ENCODE measurements at regions not wholly inside any gene's neighbourhood (a gene's known extent, or its start where the extent isn't known, plus 50 kb on each side); places are given as distances from the start of the nearest gene placed in this dataset.

DNA sequence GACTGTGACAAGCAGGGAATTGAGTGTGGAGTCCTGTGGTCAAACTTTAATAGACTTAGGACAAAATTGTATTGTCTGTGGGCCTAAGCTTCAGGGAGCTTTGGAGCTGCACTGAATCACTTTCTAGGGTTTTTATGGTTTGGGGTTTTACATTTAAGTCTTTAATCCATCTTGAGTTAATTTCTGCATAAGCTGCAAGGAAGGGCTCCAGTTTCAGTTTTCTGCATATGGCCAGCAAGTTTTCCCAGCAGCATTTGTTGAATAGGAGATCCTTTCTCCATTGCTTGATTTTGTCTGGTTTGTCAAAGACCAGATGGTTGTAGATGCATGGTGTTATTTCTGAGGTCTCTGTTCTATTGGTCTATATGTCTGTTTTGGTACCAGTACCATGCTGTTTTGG lies 113.4 kb upstream of the NXT1 start:
- in situ Hi-C loops (cut with MboI; ENCODE audit: low sequenced_read_pairs) = no loop called here
- Histone ChIP-seq H3K36me3 (replicated peaks) (no peaks in the 10 kb centered on the region), H3K4me1 (no peaks in the 10 kb centered on the region), H3K9me3 (no peaks in the 10 kb centered on the region), H3K4me3 (no peak overlapping the region), H3K27me3 (ENCODE audit: low read depth) (no peaks in the 10 kb centered on the region)
- DNase-seq (ENCODE audit: low spot score in 2 of 2) = no peak

DNA sequence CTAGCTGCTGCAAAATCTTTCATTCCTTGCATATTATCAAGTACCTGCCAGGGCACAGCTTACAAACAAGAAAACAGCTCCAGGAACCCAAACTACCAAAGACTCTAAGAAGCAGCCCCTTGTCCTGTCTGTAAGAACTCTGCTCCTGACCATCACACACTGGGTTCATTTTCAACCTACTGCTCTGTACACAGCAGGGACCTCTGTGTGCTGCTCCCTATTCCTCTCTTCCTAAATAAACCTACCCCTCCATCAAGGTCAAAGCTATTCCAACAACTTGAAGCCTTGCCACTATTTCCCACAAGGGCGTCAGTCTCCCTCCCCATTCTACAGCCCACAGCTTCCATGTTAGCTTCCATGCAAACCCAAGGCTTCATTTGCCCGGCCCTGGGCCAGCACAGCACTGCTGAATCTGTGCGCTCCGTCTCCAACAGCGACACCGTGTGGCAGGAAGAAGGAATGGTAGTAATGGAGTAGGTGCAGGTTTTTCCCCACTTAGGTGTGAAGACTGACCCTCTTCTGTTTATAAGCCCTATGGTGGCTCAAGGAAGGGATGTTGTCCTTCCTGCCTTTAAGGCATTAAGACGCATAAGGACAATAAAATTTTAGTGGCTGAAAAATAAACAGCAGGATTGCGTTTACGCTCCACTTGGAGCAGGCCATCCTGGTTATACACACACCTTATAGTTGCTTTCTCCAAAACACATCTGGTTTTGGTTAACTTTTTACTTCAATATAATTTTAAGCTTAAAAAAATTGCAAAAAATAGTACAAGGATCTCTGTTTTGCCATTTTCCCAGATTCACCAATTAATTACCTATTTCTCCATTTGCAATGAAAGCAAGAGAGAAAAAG lies 115.2 kb upstream of the NXT1 start:
- H3K4me3 ChIP-seq = no peak overlapping the region
- no peaks in the 10 kb centered on the region for H3K36me3 ChIP-seq (replicated peaks)
- DNase-seq (ENCODE audit: low spot score in 2 of 2) = peak; percentile 5 to 66
- no peaks in the 10 kb centered on the region for H3K4me1 ChIP-seq
- in situ Hi-C loops (cut with MboI; ENCODE audit: low sequenced_read_pairs) = no loop called here
- H3K27me3 ChIP-seq (ENCODE audit: low read depth) = no peaks in the 10 kb centered on the region
- H3K9me3 ChIP-seq = no peaks in the 10 kb centered on the region

DNA sequence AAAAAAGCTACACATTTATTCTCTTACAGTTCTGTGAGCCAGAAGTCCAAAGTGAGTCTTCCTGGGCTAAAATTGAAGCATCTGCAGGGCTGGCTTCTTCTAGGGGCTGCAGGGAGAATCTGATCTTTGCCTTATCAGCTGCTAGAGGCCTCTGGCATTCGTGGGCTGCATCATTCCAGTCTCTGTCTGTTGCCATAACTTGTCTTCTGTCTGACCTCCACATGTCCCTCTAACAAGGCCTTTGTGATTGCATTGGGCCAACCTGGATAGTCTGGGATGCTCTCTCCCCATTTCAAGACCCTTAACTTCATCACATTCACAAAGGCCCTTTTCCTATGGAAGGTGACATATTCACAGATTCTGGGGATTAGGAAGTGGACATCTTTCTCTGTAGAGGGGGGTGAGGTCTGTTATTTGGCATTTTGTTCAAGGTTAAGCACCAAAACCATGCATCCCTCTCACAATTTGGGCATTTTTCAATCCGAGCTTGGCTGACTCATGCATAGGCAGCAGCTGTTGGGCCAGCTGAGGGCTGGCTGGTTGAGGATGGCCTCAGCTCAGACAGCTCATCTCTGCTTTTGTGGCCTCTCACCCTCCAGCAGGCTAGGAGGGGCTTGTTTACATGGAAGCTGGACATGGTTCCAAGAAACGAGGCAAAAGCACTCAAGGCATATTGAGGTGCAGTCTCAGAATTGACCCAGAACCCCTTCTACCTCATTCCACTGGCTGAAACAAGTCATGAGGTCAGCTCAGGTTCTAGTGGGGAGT lies 116.1 kb upstream of the NXT1 start:
- Histone ChIP-seq H3K4me1 (no peaks in the 10 kb centered on the region), H3K27me3 (ENCODE audit: low read depth) (no peaks in the 10 kb centered on the region), H3K36me3 (replicated peaks) (no peaks in the 10 kb centered on the region), H3K4me3 (no peak overlapping the region), H3K9me3 (no peaks in the 10 kb centered on the region)
- in situ Hi-C loops (cut with MboI; ENCODE audit: low sequenced_read_pairs) = no loop called here
- DNase-seq (ENCODE audit: low spot score in 2 of 2) = no peak

DNA sequence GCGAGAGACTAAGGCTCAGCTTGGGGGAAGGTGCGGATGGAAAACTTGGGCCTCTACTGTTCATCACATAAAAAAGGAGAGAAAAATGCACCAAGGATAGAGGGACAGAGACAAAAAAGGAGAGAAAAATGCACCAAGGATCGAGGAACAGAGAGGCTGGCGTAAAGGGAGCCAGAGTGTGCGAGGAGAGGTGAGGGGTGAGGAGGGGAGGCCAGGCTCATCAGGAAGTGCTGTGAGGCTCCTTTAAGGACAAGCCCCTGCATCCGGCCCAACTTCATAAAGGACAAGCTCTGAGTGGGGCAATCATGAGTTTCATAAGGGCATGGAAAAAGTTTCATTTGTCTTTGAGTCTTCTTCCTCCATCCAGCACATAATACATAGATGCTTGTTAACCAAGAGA lies 117.2 kb upstream of the NXT1 start:
- Histone ChIP-seq H3K36me3 (replicated peaks) (no peaks in the 10 kb centered on the region), H3K4me1 (no peaks in the 10 kb centered on the region), H3K9me3 (no peaks in the 10 kb centered on the region), H3K27me3 (ENCODE audit: low read depth) (no peaks in the 10 kb centered on the region), H3K4me3 (no peak overlapping the region)
- in situ Hi-C loops (cut with MboI; ENCODE audit: low sequenced_read_pairs) = no loop called here
- DNase-seq (ENCODE audit: low spot score in 2 of 2) = no peak

DNA sequence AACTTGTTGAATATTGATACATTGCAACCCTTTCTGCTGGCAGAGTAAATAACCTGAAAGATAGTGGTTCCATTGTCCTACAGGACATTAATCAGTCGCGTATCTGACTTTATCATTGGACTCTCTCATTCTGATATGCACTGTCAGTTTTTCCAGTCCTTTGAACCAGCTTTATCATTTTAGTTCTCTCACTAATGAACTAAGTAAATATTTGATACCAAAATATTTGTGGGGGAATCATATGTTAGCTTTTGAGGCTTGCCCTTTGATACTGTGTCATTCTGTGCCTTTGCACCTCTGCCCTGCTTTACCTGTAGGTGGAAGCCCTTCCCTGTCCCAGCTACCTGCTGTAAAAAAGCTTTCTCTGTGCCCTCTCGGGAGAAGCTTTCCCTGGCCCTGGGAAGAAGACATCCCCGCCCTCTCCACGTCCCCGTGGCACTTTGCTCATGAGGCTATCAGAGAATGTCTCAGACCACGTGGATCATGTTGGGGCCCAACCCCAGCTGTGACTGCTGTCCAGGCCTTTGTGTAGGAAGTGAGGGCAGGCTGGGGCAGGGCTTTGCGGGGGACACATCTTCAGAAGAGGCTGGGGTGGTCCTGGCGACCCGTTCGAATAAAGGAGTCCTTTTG lies 117.8 kb upstream of the NXT1 start:
- in situ Hi-C loops (cut with MboI; ENCODE audit: low sequenced_read_pairs) = no loop called here
- no peak overlapping the region for H3K4me3 ChIP-seq
- no peaks in the 10 kb centered on the region for H3K9me3 ChIP-seq
- no peaks in the 10 kb centered on the region for H3K36me3 ChIP-seq (replicated peaks)
- no peaks in the 10 kb centered on the region for H3K27me3 ChIP-seq (ENCODE audit: low read depth)
- DNase-seq (ENCODE audit: low spot score in 2 of 2) = no peak
- H3K4me1 ChIP-seq = no peaks in the 10 kb centered on the region

DNA sequence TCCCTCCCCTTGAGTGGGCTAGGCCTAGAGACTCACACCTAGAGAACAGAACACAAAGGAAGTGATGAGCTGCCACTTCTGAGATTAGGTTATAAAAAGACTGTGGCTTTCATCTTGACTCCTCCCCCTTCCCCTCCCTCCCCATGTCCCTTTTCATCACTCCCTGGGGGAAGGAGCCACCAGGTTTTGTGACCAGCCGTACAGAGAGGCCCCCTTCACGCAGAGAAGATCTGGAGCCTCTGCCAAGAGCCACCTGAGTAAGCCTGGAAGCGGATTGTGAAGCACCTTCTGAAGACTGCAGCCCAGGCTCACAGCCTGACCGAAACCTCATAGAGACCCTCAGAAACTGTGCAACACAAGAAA lies 118.4 kb upstream of the NXT1 start:
- Histone ChIP-seq H3K9me3 (no peaks in the 10 kb centered on the region), H3K36me3 (replicated peaks) (no peaks in the 10 kb centered on the region), H3K27me3 (ENCODE audit: low read depth) (no peaks in the 10 kb centered on the region), H3K4me3 (no peak overlapping the region), H3K4me1 (no peaks in the 10 kb centered on the region)
- no peak for DNase-seq (ENCODE audit: low spot score in 2 of 2)
- in situ Hi-C loops (cut with MboI; ENCODE audit: low sequenced_read_pairs) = no loop called here

DNA sequence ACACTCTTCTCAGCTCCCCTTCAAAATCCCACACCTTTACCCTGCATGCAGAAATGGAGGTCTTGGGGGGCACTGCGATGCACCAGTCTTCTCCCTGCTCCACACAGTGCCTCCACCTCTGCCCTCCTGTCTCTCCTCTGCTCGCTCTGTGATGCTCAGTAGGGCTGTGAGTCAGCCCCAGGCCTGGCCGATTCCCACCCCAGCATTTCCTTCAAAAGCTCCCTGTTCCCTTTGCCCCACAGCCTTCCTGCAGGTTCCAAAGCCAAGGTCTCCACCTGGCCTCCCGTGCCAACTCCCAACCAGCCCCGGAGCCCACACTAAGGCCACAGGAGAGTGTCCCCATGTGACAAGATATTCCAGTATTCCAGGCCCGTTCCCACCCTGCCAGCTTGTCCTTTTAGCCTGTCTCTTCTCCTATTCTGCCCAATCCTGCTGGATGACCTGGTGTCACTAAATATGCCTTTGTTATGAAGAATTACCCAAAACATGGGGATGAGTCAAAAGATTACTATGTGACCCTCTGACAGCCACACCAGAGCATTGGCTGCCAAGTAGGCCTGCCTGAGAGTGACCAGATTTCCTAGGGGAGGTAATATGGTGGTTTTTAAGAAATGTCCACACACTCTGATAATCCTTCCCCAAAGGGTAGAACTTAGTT lies 118.9 kb upstream of the NXT1 start:
- in situ Hi-C loops (cut with MboI; ENCODE audit: low sequenced_read_pairs) = no loop called here
- no peak for DNase-seq (ENCODE audit: low spot score in 2 of 2)
- Histone ChIP-seq H3K4me1 (no peaks in the 10 kb centered on the region), H3K36me3 (replicated peaks) (no peaks in the 10 kb centered on the region), H3K27me3 (ENCODE audit: low read depth) (no peaks in the 10 kb centered on the region), H3K4me3 (no peak overlapping the region), H3K9me3 (no peaks in the 10 kb centered on the region)

DNA sequence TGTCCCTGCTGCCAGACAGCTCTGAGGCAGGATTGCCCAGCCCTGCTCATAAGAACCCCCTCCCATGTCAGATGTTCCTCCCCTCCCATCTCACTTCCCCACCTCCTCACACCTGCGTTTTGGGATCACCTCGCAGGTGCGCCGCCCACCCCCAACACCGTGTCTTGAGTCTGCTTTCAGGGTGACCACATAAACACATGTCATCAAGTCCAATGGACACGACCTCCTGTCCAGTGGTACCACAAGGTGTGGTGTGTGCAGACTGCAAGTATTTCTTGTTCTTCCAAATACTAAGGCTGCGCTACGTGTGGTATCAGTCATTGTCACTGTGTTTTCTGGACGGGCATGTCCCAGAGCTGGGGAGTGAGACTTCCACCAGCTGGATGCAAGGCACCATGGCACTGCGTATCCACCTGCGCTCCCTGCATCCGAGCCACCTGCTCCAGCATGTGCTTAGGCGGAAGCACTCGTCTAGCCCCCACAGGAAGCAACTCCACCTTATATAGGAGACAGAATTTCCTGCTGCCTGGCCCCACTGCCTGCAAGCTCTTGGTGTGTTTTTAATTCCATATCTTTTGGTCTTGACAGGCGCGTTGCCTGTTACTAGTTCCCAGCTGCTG lies 119.7 kb upstream of the NXT1 start:
- Histone ChIP-seq H3K4me3 (no peak overlapping the region), H3K36me3 (replicated peaks) (no peaks in the 10 kb centered on the region), H3K4me1 (no peaks in the 10 kb centered on the region), H3K9me3 (no peaks in the 10 kb centered on the region), H3K27me3 (ENCODE audit: low read depth) (no peaks in the 10 kb centered on the region)
- DNase-seq (ENCODE audit: low spot score in 2 of 2) = no peak
- in situ Hi-C loops (cut with MboI; ENCODE audit: low sequenced_read_pairs) = no loop called here

DNA sequence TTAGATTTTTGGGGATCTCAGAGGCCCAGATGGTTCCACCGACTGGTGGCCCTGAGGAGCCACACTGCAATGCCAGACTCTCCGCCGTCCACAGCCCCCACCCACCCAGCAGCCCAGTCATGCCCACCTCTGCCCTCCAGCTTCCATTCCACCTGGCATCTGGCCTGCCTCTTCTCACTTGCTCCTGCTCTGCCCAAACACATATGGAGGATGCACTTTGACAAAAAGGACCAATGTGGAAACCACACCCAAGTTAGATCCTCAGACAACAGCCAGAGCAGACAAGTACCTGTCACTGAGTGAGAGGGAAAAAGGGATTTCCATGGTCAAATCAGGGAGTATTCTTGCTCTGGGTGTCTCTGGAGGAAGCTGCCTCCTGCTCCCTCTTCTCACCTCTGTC lies 120.6 kb upstream of the NXT1 start:
- H3K4me1 ChIP-seq = no peaks in the 10 kb centered on the region
- H3K36me3 ChIP-seq (replicated peaks) = no peaks in the 10 kb centered on the region
- DNase-seq (ENCODE audit: low spot score in 2 of 2) = no peak
- in situ Hi-C loops (cut with MboI; ENCODE audit: low sequenced_read_pairs) = no loop called here
- H3K9me3 ChIP-seq = no peaks in the 10 kb centered on the region
- H3K27me3 ChIP-seq (ENCODE audit: low read depth) = no peaks in the 10 kb centered on the region
- H3K4me3 ChIP-seq = no peak overlapping the region

DNA sequence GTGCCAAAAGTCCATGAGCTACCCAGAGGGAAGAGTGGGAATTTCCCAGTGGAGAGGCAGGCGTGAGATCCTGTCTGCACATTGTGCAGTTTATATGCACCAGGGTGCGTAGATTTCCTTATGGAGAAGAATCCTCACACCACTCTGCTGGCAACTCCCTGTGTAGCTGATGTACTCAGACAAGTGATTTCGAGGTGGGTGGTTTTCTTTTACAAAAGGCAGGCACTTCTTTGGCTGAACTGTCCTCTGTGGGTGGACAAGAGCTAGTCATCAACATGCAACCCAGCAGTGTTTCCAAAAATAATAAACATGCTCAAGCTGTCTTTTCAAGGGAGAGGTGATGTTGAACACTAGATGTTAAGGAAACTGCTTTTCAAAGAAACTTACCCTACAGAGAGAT lies 121.7 kb upstream of the NXT1 start:
- H3K9me3 ChIP-seq = no peaks in the 10 kb centered on the region
- H3K27me3 ChIP-seq (ENCODE audit: low read depth) = no peaks in the 10 kb centered on the region
- H3K4me1 ChIP-seq = no peaks in the 10 kb centered on the region
- no peaks in the 10 kb centered on the region for H3K36me3 ChIP-seq (replicated peaks)
- in situ Hi-C loops (cut with MboI; ENCODE audit: low sequenced_read_pairs) = no loop called here
- H3K4me3 ChIP-seq = no peak overlapping the region
- DNase-seq (ENCODE audit: low spot score in 2 of 2) = no peak

DNA sequence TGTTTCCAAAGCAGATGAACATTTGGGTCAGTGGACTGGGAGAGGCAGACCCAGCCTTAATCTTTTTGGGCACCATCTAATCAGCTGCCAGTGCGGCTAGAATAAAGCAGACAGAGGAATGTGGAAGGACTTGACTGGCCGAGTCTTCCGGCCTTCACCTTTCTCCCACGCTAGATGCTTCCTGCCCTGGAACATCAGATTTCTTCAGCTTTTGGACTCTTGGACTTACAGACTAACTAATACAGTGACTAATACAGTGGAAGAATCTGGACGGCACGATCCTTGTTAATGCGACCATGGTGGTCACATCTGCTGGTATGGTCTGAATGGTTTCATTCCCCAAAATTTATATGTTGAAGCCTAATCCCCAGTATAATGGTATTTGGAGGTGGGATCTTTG lies 122.6 kb upstream of the NXT1 start:
- no peaks in the 10 kb centered on the region for H3K36me3 ChIP-seq (replicated peaks)
- no peak overlapping the region for H3K4me3 ChIP-seq
- no peaks in the 10 kb centered on the region for H3K9me3 ChIP-seq
- H3K27me3 ChIP-seq (ENCODE audit: low read depth) = no peaks in the 10 kb centered on the region
- in situ Hi-C loops (cut with MboI; ENCODE audit: low sequenced_read_pairs) = no loop called here
- no peaks in the 10 kb centered on the region for H3K4me1 ChIP-seq
- no peak for DNase-seq (ENCODE audit: low spot score in 2 of 2)

DNA sequence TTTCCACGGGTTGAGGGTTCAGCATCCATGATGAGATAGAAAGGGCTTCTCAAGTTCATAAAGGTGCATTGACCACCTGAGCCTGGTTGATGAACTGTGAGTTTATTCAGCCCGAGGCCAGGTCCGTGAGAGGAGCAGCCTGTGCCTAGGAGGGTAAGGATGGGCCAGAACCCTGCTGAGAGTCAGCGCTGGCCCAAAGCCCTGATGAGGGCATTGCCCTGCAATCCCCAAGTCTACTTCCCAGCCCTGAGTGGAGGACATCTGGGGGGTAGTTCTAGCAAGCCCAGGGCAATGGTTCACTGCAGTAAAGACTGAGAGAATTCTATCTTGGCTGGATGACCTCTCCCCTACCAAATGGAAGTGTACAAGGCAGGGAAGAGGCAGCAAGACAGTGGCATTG lies 123.3 kb upstream of the NXT1 start:
- no peaks in the 10 kb centered on the region for H3K36me3 ChIP-seq (replicated peaks)
- no peaks in the 10 kb centered on the region for H3K9me3 ChIP-seq
- no peak for DNase-seq (ENCODE audit: low spot score in 2 of 2)
- in situ Hi-C loops (cut with MboI; ENCODE audit: low sequenced_read_pairs) = no loop called here
- no peaks in the 10 kb centered on the region for H3K27me3 ChIP-seq (ENCODE audit: low read depth)
- H3K4me1 ChIP-seq = no peaks in the 10 kb centered on the region
- H3K4me3 ChIP-seq = no peak overlapping the region

DNA sequence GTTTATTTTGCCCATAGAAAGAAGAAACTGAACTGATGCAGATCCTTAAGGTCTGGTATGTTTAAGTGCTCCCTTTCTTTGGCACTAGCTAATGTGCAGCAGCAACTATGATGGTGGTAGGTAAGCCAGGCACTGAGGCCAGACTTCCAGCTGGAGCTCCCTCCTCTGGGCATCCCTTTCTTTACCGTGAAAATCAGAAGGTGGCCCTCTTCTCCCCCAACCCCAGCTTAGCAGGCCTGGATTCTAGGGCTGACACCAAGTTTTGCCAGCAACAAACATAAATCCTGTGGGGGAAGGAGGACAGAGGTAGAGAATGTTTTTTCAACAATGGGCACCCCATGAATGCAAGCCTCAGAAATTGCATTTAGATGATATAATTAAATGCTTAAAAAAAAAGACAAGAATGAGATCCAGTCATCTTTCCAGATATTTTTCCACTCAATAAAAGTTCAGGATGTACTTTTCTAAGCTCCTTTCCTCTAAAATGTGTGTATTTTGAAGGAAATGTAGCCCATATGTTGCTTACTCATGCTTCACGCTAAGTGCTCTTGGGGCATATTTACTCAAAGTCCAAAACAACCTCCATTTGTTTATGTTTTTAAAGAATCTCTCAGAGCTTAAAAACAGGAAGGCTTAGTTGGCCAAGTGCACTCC lies 123.9 kb upstream of the NXT1 start:
- no peak for DNase-seq (ENCODE audit: low spot score in 2 of 2)
- in situ Hi-C loops (cut with MboI; ENCODE audit: low sequenced_read_pairs) = no loop called here
- no peaks in the 10 kb centered on the region for H3K4me1 ChIP-seq

More for the DNA sequence above, 123.9 kb upstream of the NXT1 start:
- Histone ChIP-seq H3K4me3 (no peak overlapping the region), H3K36me3 (replicated peaks) (no peaks in the 10 kb centered on the region), H3K9me3 (no peaks in the 10 kb centered on the region), H3K27me3 (ENCODE audit: low read depth) (no peaks in the 10 kb centered on the region)
